ENCODE measurements at regions not wholly inside any gene's neighbourhood (a gene's known extent, or its start where the extent isn't known, plus 50 kb on each side); places are given as distances from the start of the nearest gene placed in this dataset.
A peak's percentile ranks its signal among the peaks of the same experiment; 100 is the strongest.

DNA sequence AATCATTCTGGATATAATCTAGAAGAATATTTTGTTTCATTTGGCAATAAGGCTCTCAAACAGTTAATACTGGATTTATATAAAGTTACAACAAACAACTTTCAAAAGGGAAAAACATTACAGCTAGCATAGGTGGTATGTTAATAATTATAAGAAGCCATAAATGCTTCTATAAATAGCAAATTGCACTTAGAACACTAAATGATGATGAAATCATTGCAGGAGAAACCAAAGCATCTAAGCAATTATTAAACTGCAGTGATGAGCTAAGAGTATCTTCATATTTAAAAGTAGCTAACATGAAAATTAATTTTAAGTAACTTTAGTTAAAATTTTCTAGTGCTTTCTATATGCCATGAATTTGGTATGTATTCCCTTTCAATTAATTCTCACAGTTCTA lies 189.5 kb downstream of the CENPC start:
- H3K9me3 ChIP-seq (ENCODE audit: insufficient read depth, low read depth, low read length), result no peaks in the 10 kb centered on the region
- H3K4me3 Mint-ChIP-seq (ENCODE audit: unreplicated experiment), result no peak overlapping the region
- no peaks in the 10 kb centered on the region for H3K36me3 ChIP-seq (ENCODE audit: insufficient read depth, low read length)
- H3K9me3 Mint-ChIP-seq (ENCODE audit: unreplicated experiment), result peaks cover 4% of the 10 kb centered on the region
- H3K36me3 Mint-ChIP-seq (ENCODE audit: low read depth, unreplicated experiment), result no peaks in the 10 kb centered on the region
- no peak for TF ChIP-seq EZH2 (IDR thresholded peaks at IDR 0.05; ENCODE audit: insufficient read depth, low read length)
- H3K27me3 Mint-ChIP-seq (ENCODE audit: low read depth, unreplicated experiment), result no peaks in the 10 kb centered on the region
- H3K27ac ChIP-seq (ENCODE audit: low read depth, low read length), result no peak overlapping the region
- DNase-seq (ENCODE audit: low read depth) (no peak), FAIRE-seq (no peak)
- H4K20me1 ChIP-seq (ENCODE audit: insufficient read depth, low read length), result no peaks in the 10 kb centered on the region
- H3K9ac ChIP-seq (ENCODE audit: low read length), result no peak overlapping the region
- no peaks in the 10 kb centered on the region for H3K79me2 ChIP-seq (ENCODE audit: insufficient read depth, low read length)
- H2AFZ ChIP-seq (ENCODE audit: low read depth, low read length), result no peak overlapping the region
- peaks cover 9% of the 10 kb centered on the region for H3K4me1 Mint-ChIP-seq (ENCODE audit: low read depth, unreplicated experiment)
- H3K4me1 ChIP-seq (ENCODE audit: insufficient read depth, low read length), result no peaks in the 10 kb centered on the region
- H3K27me3 ChIP-seq (ENCODE audit: insufficient read depth, low read length), result no peaks in the 10 kb centered on the region
- H3K27ac Mint-ChIP-seq (ENCODE audit: unreplicated experiment), result no peak overlapping the region
- no peak overlapping the region for H3K4me3 ChIP-seq (ENCODE audit: insufficient read depth, low read depth, low read length)
- H3K4me2 ChIP-seq (ENCODE audit: low read length), result no peak overlapping the region

DNA sequence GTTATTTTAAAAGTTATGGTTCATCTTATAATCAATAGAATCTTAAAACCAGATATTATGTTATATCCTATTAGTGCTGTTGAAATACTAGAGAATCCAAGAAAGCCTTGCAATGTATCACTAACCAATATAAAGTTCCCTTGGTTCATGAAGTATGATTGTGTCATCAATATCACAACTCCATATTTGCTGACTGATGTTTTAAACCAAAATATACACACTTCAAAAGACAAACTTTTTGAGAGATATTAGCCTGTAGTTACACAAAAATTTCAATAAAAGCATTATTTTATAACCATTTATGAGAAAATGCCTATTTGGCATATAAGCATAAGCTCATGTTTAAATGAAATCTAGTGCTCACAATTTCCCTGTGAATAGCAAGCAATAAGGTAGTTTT lies 198.6 kb downstream of the CENPC start:
- Histone ChIP-seq H3K4me1 (ENCODE audit: insufficient read depth, low read length) (no peaks in the 10 kb centered on the region), H2AFZ (ENCODE audit: low read depth, low read length) (no peak overlapping the region), H3K36me3 (ENCODE audit: insufficient read depth, low read length) (no peaks in the 10 kb centered on the region), H3K79me2 (ENCODE audit: insufficient read depth, low read length) (no peaks in the 10 kb centered on the region), H3K4me3 (ENCODE audit: insufficient read depth, low read depth, low read length) (no peak overlapping the region), H3K9me3 (ENCODE audit: insufficient read depth, low read depth, low read length) (no peaks in the 10 kb centered on the region), H3K9ac (ENCODE audit: low read length) (no peak overlapping the region), H4K20me1 (ENCODE audit: insufficient read depth, low read length) (no peaks in the 10 kb centered on the region), H3K27ac (ENCODE audit: low read depth, low read length) (no peak overlapping the region), H3K4me2 (ENCODE audit: low read length) (no peak overlapping the region), H3K27me3 (ENCODE audit: insufficient read depth, low read length) (no peaks in the 10 kb centered on the region)
- TF ChIP-seq EZH2 (IDR thresholded peaks at IDR 0.05; ENCODE audit: insufficient read depth, low read length), result no peak
- TF ChIP-seq, protein P1, sequence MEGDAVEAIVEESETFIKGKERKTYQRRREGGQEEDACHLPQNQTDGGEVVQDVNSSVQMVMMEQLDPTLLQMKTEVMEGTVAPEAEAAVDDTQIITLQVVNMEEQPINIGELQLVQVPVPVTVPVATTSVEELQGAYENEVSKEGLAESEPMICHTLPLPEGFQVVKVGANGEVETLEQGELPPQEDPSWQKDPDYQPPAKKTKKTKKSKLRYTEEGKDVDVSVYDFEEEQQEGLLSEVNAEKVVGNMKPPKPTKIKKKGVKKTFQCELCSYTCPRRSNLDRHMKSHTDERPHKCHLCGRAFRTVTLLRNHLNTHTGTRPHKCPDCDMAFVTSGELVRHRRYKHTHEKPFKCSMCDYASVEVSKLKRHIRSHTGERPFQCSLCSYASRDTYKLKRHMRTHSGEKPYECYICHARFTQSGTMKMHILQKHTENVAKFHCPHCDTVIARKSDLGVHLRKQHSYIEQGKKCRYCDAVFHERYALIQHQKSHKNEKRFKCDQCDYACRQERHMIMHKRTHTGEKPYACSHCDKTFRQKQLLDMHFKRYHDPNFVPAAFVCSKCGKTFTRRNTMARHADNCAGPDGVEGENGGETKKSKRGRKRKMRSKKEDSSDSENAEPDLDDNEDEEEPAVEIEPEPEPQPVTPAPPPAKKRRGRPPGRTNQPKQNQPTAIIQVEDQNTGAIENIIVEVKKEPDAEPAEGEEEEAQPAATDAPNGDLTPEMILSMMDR (IDR thresholded peaks at IDR 0.05; ENCODE audit: insufficient read depth, low read depth, low read length), result no peak
- H3K4me1 Mint-ChIP-seq (ENCODE audit: low read depth, unreplicated experiment), result peaks cover 11% of the 10 kb centered on the region
- no peak for DNase-seq (ENCODE audit: low read depth)
- H3K27ac Mint-ChIP-seq (ENCODE audit: unreplicated experiment), result no peak overlapping the region
- H3K27me3 Mint-ChIP-seq (ENCODE audit: low read depth, unreplicated experiment), result no peaks in the 10 kb centered on the region
- peaks cover 1% of the 10 kb centered on the region for H3K9me3 Mint-ChIP-seq (ENCODE audit: unreplicated experiment)
- no peak overlapping the region for H3K4me3 Mint-ChIP-seq (ENCODE audit: unreplicated experiment)
- H3K36me3 Mint-ChIP-seq (ENCODE audit: low read depth, unreplicated experiment), result no peaks in the 10 kb centered on the region
- FAIRE-seq, result no peak

DNA sequence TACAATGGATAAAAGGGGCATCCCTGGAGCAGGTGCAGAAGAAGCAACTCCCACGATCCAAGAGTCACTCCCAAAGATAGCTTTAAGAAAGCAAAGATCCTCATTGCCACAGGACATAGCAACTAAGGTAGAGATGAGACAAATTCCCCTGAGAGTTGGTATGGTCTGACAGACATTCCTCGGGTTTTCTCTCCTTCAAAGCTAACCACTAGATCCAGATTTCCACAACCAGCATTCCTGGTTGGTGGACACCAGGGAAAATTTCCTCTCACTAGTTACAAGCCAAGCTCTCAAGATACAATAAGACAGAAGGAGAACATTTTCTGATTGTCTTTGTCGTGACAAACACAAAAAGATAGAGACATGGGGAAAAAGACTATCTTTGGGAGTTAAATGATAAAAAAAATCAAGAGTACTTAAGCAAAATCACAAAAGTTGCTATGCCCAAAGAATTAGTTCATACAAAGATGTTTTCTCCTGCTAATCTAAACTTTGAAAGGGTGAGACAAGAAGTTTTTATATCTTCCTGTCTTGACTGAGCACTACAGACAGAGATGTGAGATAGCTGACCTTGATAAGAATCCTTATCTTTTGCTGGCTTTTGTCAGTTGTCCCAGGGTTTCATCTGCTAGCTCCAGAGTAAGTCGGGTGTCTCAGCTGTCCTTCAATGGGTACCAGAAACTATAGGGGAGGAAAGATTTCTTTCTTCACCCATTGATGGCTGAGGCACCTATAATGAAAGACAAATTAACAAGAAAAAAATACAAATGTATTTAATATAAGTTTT lies 200.5 kb downstream of the CENPC start:
- Histone ChIP-seq H3K27me3 (ENCODE audit: insufficient read depth, low read length) (no peaks in the 10 kb centered on the region), H3K9me3 (ENCODE audit: insufficient read depth, low read depth, low read length) (no peaks in the 10 kb centered on the region), H3K27ac (ENCODE audit: low read depth, low read length) (no peak overlapping the region), H3K4me2 (ENCODE audit: low read length) (no peak overlapping the region), H2AFZ (ENCODE audit: low read depth, low read length) (no peak overlapping the region), H3K4me3 (ENCODE audit: insufficient read depth, low read depth, low read length) (no peak overlapping the region), H3K9ac (ENCODE audit: low read length) (no peak overlapping the region), H3K36me3 (ENCODE audit: insufficient read depth, low read length) (no peaks in the 10 kb centered on the region), H3K79me2 (ENCODE audit: insufficient read depth, low read length) (no peaks in the 10 kb centered on the region), H3K4me1 (ENCODE audit: insufficient read depth, low read length) (no peaks in the 10 kb centered on the region), H4K20me1 (ENCODE audit: insufficient read depth, low read length) (no peaks in the 10 kb centered on the region)
- Mint-ChIP-seq H3K27ac (ENCODE audit: unreplicated experiment) (peak overlapping the region; percentile 60), H3K36me3 (ENCODE audit: low read depth, unreplicated experiment) (no peaks in the 10 kb centered on the region), H3K4me1 (ENCODE audit: low read depth, unreplicated experiment) (peaks cover 11% of the 10 kb centered on the region), H3K4me3 (ENCODE audit: unreplicated experiment) (no peak overlapping the region), H3K27me3 (ENCODE audit: low read depth, unreplicated experiment) (no peaks in the 10 kb centered on the region), H3K9me3 (ENCODE audit: unreplicated experiment) (no peaks in the 10 kb centered on the region)
- DNase-seq (ENCODE audit: low read depth), result no peak
- no peak for FAIRE-seq
- TF ChIP-seq, protein P1 (IDR thresholded peaks at IDR 0.05; ENCODE audit: insufficient read depth, low read depth, low read length), result no peak
- TF ChIP-seq EZH2 (IDR thresholded peaks at IDR 0.05; ENCODE audit: insufficient read depth, low read length), result no peak

Data from astrocyte (in vitro differentiated cells and primary cell).